Stimulated activated CD4-positive, alpha-beta T cell treated with anti-CD3 and anti-CD28 coated beads, Interleukin-15, amount 100 ng/mL, for 24 hours (primary cell): ENCODE measurements at regions not wholly inside any gene's neighbourhood (a gene's known extent, or its start where the extent isn't known, plus 50 kb on each side); places are given as distances from the start of the nearest gene placed in this dataset.
"Not testable (repeated sequence)": the region's sequence is repeated elsewhere in the genome, so short reads cannot be mapped to it uniquely, and the experiment has no call there.

Experiments used
- DNase-seq: peaks from one replicate; pipeline ENCODE4 v3.0.0-alpha.2; 2020

DNA sequence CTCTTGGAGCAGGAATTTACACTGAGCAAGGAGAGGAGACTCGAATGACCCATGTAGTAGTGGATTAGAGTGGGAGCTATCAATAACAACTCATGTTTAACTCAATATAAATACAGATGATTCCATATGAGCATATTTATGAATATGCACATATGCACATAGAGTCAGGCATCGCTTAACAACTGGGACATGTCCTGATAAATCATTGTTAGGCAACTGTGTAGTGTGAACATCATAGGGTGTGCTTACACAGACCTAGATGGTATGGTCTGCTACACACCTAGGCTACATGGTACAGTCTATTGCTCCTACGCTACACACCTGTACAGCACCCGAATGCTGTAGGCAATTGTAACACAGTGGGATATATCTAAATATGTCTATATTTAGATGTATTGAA, 75.9 kb upstream of the RALGAPA2 start:
- DNase-seq, result no peak

DNA sequence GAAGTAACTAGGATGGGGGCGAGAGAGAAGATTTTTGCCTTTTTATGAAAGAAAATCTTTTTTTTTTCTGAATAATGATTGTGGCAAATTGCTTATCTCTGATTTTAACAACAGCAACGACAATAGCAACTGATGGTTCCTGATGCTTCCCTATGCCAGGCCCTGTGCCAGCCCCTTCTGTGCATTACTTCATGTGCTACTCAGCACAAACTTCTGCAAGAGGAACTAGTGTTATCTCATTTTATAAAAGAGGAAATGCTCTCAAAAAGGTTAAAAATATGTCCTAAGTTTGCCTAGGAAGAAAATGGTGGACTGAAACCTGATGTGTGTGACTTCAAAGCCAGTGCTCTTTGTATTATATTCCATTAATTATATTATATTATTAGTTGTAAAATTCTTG, 74.0 kb upstream of the RALGAPA2 start:
- no peak for DNase-seq

GRCh38 chr20:20785226-20785625, 72.8 kb upstream of the RALGAPA2 start:
- DNase-seq, result no peak

DNA sequence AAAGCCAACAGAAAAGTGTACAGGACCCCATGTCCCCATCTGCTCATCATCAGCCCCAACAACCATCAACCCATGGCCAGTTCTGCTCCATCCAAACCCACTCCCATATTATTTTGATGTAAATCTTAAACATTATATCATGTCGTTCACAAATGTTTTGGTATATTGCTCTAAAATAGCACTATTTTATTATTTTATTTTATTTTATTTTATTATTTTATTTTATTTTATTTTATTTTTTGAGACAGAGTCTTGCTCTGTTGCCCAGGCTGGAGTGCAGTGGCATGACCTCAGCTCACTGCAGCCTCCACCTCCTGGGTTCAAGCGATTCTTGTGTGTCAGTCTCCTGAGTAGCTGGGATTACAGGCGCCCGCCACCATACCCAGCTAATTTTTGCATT, 72.0 kb upstream of the RALGAPA2 start:
- DNase-seq, result not testable (repeated sequence)

- DNase-seq, result no peak
Observed at GRCh38 chr20:20783450-20783849, 71.0 kb upstream of the RALGAPA2 start.

DNA sequence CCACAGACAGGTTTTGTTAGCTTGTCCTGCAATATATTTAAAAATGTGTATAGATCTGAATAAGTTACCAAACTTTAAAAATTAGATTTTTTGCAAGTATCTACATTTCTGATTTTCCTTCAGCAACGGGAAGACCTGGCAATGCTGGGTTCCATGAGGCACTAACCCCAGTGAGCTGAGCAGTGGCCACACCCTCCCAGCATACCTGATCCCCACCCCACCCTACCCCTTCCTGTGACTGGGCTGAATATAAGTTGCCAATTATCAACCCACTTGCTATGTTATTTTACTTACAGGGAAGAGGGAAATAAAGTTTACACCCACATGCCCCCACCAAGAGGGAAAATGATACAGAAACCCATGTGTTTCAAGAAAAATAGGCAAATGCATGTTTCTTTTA, 70.3 kb upstream of the RALGAPA2 start:
- no peak for DNase-seq

DNA sequence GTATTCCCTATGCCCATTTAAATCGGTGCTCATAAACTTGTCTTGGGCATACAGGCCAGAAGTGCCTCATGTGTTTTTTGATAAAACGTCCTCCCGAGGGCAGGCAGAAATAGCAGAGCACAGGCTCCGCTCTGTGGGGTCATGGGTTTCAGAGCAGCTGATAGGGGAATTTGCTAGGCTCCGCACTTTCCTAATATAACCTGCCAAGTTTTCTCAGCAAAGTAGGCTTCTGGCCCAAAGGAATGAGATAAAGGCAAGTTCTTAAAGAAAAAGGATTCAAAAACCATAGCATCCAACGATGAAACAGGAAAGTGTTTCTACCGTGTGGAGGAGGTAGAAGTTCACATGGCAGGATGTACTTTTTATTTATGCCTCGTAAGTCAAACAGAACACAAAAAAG, 69.8 kb upstream of the RALGAPA2 start:
- DNase-seq, result no peak

- no peak for DNase-seq
Observed at GRCh38 chr20:20781029-20781428, 68.6 kb upstream of the RALGAPA2 start.

DNA sequence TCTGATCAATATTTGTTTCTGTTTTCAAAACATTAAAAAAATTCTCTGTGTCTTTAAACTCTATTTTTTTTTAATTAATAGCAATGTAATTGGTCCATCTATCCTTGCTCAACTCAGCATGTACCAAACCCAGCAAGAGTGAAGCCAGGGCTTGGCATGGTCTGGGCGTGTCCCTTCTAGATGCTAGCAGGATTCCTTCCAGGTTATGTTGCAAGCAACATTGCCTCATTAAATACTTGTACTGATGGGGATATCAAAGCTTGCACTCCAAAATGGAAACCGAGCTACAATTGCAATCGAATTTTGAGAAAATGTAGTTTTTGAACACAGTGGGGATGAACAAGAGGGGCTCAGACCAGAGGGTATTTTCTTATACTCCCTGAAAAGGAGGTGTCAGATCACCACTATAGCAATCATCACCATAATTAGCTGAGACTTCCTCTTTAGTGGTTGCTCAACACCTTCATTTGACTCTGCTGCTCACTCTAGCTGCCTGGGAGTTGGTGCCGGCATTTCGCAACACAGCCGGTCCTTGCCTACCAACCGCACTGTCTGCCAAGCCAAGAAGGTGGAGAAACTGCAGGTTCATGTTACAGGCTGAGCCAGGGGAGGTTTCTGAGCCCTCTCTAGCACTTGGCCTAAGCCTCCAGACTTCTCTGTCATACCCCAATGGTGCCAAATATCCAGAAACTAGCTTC, 67.8 kb upstream of the RALGAPA2 start:
- DNase-seq, result no peak

DNA sequence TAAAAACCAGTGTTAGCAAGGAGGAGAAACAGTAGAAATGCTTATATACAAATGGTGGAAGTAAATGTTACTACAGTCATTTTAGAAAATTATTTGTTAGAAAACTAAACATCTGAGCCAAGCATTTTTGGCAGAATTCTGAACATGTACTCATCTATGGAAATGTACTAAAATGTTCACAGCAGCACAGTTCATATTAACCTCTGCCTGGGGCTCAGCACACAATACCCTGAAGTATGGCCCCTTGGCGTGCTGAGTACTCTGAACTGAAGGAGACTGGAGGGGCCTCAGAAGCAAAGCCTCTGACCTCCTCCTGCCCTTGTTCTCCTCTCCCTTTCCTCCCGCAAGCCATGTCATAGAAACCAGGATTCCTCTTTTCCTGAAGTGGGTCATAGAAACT, 66.2 kb upstream of the RALGAPA2 start:
- DNase-seq, result no peak

DNA sequence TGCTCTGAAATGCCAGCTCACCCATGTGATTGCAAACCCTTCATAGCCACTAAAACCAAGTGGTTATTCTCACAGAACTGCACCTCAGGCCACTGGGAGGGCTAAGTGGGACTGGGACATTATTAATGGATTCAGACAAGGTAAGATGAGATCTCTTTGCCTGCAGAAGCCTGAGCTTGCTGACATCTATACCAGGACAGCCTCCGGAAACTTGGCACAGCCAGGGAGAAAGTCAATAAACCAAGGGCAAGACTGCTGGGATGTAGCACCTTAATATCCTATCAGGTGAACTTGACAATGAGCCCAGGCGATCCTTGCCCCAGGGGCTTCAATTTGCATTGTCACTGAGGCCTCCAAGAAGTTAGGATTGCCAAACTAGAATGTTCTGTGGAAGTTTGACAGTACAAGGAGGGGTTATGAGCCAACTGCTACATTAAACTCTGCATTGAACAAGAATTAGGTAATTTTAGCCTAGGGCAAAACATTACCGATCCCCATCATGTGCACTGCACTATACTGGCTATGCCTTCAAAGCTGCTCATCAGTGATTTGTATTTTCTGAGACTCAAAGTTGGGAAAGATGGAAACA, 60.1 kb upstream of the RALGAPA2 start:
- no peak for DNase-seq

- DNase-seq, result no peak
Observed at GRCh38 chr20:20768202-20768815, 55.9 kb upstream of the RALGAPA2 start.

- no peak for DNase-seq
Observed at GRCh38 chr20:20765696-20766365, 53.4 kb upstream of the RALGAPA2 start.

- no peak for DNase-seq
Observed at GRCh38 chr20:20763650-20764049, 51.2 kb upstream of the RALGAPA2 start.
